Osteocyte (in vitro differentiated cells): ENCODE measurements at regions not wholly inside any gene's neighbourhood (a gene's known extent, or its start where the extent isn't known, plus 50 kb on each side); places are given as distances from the start of the nearest gene placed in this dataset.
"Not testable (repeated sequence)": the region's sequence is repeated elsewhere in the genome, so short reads cannot be mapped to it uniquely, and the experiment has no call there.

Experiments used
- DNase-seq: peaks from one replicate; pipeline ENCODE4 v3.0.0; 2021; ENCODE audit warnings: mixed read lengths; ENCODE audit not compliant: unreplicated experiment; ENCODE audit errors: extremely low spot score
- H3K27ac Mint-ChIP-seq: one replicate; pipeline ENCODE4 v1.8.0; 2021; ENCODE audit warnings: mild to moderate bottlenecking, mixed read lengths; ENCODE audit not compliant: unreplicated experiment
- H3K27me3 Mint-ChIP-seq: one replicate; pipeline ENCODE4 v1.8.0; 2021; ENCODE audit warnings: mixed read lengths; ENCODE audit not compliant: unreplicated experiment
- H3K36me3 Mint-ChIP-seq: one replicate; pipeline ENCODE4 v1.8.0; 2021; ENCODE audit warnings: mixed read lengths; ENCODE audit not compliant: unreplicated experiment
- H3K4me1 Mint-ChIP-seq: one replicate; pipeline ENCODE4 v1.8.0; 2021; ENCODE audit warnings: mixed read lengths; ENCODE audit not compliant: unreplicated experiment
- H3K4me3 Mint-ChIP-seq: one replicate; pipeline ENCODE4 v1.8.0; 2021; ENCODE audit warnings: mild to moderate bottlenecking, moderate library complexity, mixed read lengths; ENCODE audit not compliant: unreplicated experiment
- H3K9me3 Mint-ChIP-seq: one replicate; pipeline ENCODE4 v1.8.0; 2021; ENCODE audit warnings: mixed read lengths; ENCODE audit not compliant: unreplicated experiment
- CTCF ChIP-seq: fragments of 200-600 bp; sonication (generic); IDR thresholded peaks from 2 replicates; pipeline ENCODE4 v1.5.0; 2021; ENCODE audit warnings: antibody characterized with exemption, mild to moderate bottlenecking, moderate library complexity

GRCh38 chr7:45294559-45294958 lies 137.0 kb downstream of the RAMP3 start:
- Mint-ChIP-seq H3K9me3 (no peaks in the 10 kb centered on the region), H3K4me3 (no peak overlapping the region), H3K27me3 (peaks cover 13% of the 10 kb centered on the region), H3K4me1 (no peaks in the 10 kb centered on the region), H3K27ac (no peak overlapping the region), H3K36me3 (no peaks in the 10 kb centered on the region)
- no peak for TF ChIP-seq CTCF
- DNase-seq = no peak

- H3K4me3 Mint-ChIP-seq = no peak overlapping the region
- H3K27me3 Mint-ChIP-seq = peaks cover 20% of the 10 kb centered on the region
- no peak overlapping the region for H3K27ac Mint-ChIP-seq
- peaks cover 2% of the 10 kb centered on the region for H3K9me3 Mint-ChIP-seq
- no peak for TF ChIP-seq CTCF
- H3K36me3 Mint-ChIP-seq = no peaks in the 10 kb centered on the region
- H3K4me1 Mint-ChIP-seq = no peaks in the 10 kb centered on the region
- no peak for DNase-seq
Observed at GRCh38 chr7:45295222-45295621, 137.6 kb downstream of the RAMP3 start.

- Mint-ChIP-seq H3K4me1 (no peaks in the 10 kb centered on the region), H3K27ac (no peak overlapping the region), H3K27me3 (peaks cover 29% of the 10 kb centered on the region), H3K4me3 (no peak overlapping the region), H3K36me3 (no peaks in the 10 kb centered on the region), H3K9me3 (peaks cover 11% of the 10 kb centered on the region)
- no peak for TF ChIP-seq CTCF
- no peak for DNase-seq
Observed at GRCh38 chr7:45296748-45297147, 139.2 kb downstream of the RAMP3 start.

GRCh38 chr7:45306752-45307305 lies 149.2 kb downstream of the RAMP3 start:
- no peak overlapping the region for H3K4me3 Mint-ChIP-seq
- no peak for DNase-seq
- H3K36me3 Mint-ChIP-seq = no peaks in the 10 kb centered on the region
- H3K4me1 Mint-ChIP-seq = no peaks in the 10 kb centered on the region
- peaks cover 14% of the 10 kb centered on the region for H3K9me3 Mint-ChIP-seq
- H3K27ac Mint-ChIP-seq = no peak overlapping the region
- TF ChIP-seq CTCF = no peak
- H3K27me3 Mint-ChIP-seq = peaks cover 6% of the 10 kb centered on the region

GRCh38 chr7:45311597-45311996 lies 154.0 kb downstream of the RAMP3 start:
- no peaks in the 10 kb centered on the region for H3K36me3 Mint-ChIP-seq
- no peak overlapping the region for H3K4me3 Mint-ChIP-seq
- peaks cover 23% of the 10 kb centered on the region for H3K9me3 Mint-ChIP-seq
- TF ChIP-seq CTCF = no peak
- no peaks in the 10 kb centered on the region for H3K27me3 Mint-ChIP-seq
- no peaks in the 10 kb centered on the region for H3K4me1 Mint-ChIP-seq
- no peak overlapping the region for H3K27ac Mint-ChIP-seq
- DNase-seq = no peak

- not testable (repeated sequence) for H3K36me3 Mint-ChIP-seq, H3K4me1 Mint-ChIP-seq, H3K4me3 Mint-ChIP-seq, H3K27me3 Mint-ChIP-seq, H3K27ac Mint-ChIP-seq
- H3K9me3 Mint-ChIP-seq = peaks cover 15% of the 10 kb centered on the region
- peak; percentile 78 for DNase-seq
Observed at GRCh38 chr7:45315512-45315911, 157.9 kb downstream of the RAMP3 start.
